Left renal cortex interstitium (tissue), 4 donors: ENCODE measurements at regions not wholly inside any gene's neighbourhood (a gene's known extent, or its start where the extent isn't known, plus 50 kb on each side); places are given as distances from the start of the nearest gene placed in this dataset.

Experiments
- DNase-seq, 4 donors: peaks; one replicate each; pipeline ENCODE4 v3.0.0-alpha.2; 2013; ENCODE audit warnings: low read depth in 4 of 4, low spot score in 2 of 4, missing footprints in 1 of 4

DNA sequence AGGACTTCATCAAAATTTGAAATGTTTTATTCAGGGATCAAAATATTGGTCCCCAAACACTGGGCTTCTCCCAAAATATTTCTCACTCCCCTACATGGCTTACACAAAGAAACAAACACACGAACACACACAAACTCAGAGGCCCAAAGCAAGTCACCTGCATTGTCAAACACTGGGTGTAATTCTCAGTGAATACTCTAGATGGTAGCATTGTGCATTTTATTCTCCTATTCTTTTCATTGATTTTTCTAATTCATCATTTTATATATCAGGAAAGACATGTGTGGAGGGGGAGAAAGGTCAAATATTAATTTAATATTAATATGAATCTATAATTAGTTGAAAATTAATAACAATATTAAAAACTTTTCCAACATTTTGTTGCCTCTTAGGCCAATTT lies 72.3 kb upstream of the TNMD start:
- peak in 1 of 4 donors; percentile 2 for DNase-seq

GRCh38 chrX:100494646-100495370 lies 84.7 kb upstream of the PCDH19 start:
- DNase-seq, result no peak

DNA sequence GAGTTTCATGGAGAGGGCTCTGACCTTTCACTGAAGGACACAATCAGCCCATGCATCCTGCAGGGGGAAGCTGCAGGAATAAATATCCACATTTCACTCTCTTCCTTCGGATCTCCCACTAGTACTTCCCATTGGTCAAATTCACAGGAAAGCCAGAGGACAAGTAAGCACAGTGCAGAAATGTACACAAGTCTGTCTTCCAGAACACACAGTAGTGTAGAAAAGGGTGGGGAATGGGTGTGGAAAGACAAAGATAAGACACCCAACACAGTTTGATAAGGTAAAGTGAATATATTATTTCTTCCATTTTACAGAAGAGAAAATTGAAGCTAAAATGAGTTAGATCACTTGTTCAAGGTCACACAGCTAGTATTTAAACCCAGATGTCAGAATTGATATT lies 81.1 kb upstream of the PCDH19 start:
- no peak for DNase-seq

DNA sequence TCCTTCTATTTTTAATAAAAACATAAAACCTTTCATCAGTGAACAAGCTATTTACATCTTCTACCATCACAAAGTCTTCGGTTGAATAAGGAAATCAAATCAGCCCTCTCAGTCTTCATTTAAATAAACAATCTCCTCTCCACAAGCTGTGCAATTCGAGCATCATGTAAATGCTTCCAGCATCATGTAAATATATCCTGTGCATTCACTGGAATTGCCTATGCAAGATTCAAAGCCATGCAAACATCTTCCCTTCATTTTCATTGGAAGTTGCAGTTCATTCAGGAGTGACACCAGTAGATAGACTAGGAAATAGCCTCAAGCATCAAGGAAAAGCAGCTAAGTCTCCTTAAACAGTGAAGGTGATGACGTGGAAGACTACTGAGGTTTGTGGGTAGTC lies 77.7 kb upstream of the PCDH19 start:
- DNase-seq, result no peak

- DNase-seq, result no peak
Observed at GRCh38 chrX:100484971-100485370, 74.9 kb upstream of the PCDH19 start.

DNA sequence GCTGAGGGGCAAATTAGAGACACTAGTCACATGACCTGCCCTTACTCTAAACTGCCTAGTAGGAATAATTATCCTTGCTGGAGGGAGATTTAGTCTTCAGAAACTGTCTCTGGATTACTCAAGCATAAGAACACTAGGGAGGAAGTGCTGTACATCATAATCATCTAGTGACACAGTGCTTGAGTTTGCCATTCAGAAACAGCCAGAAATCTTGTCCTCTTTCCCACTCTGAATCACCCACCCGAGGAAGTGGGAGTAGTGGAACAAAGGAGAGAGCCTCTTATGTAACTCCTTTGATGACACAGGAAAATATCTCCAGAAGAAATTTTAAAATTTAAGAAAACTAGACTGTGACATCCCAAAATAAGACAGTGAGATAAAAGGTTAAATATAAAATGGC lies 69.3 kb upstream of the PCDH19 start:
- no peak for DNase-seq

DNA sequence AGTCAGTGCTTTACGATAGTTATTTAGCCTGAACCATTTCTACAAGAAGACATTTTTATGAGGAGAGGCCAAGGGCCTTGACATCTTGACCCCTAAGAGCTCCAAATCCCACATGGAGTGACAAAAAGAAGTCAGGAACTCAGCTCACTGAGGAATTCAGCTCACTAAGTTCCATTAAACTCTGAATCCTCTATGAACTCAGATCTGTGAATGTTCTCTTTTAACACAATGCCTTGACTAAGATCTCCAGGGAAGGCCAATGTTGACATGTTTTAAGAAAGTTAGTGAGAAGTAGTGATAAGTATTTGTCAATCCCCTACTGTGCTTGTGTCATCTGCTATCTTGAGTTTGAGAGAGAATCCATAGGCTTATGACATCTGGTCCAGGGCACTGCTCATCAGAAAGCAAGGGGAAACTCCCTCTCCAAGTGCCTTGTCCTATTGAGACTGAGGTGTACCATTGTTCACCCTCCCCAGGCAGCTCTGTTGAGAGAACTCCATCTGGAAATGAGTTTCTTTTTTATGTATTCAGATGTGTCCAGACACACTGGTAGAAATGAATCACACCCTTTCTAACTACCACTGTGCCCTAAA lies 68.7 kb upstream of the PCDH19 start:
- no peak for DNase-seq

GRCh38 chrX:100477958-100478357 lies 67.9 kb upstream of the PCDH19 start:
- no peak for DNase-seq

DNA sequence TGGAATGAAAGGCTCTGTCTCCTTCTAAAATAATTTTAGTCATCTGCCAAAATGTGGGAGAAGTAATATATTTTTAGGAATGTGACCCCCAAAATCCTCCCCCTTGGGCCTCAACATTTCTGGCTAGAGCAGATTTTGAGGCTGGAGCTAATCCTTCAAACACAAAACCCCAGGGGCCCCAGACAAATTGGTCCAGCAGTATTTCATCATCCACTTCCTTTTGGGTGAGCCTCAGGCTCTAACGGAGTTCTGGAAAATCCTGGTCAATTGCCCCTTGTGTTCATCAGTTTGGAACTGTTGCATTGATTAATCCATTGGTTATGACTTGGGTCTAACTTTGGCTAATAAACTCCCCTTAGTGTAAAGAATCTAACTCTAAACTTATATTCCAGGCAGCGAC lies 67.4 kb upstream of the PCDH19 start:
- no peak for DNase-seq
